Stimulated activated CD4-positive, alpha-beta T cell treated with anti-CD3 and anti-CD28 coated beads, Interleukin-4, amount 100 ng/mL, for 48 hours (primary cell): ENCODE measurements at regions not wholly inside any gene's neighbourhood (a gene's known extent, or its start where the extent isn't known, plus 50 kb on each side); places are given as distances from the start of the nearest gene placed in this dataset.

Experiments used
- DNase-seq, 2 donors: peaks; one replicate each; pipeline ENCODE4 v3.0.0-alpha.2; 2020; ENCODE audit warnings: low read depth in 2 of 2

DNA sequence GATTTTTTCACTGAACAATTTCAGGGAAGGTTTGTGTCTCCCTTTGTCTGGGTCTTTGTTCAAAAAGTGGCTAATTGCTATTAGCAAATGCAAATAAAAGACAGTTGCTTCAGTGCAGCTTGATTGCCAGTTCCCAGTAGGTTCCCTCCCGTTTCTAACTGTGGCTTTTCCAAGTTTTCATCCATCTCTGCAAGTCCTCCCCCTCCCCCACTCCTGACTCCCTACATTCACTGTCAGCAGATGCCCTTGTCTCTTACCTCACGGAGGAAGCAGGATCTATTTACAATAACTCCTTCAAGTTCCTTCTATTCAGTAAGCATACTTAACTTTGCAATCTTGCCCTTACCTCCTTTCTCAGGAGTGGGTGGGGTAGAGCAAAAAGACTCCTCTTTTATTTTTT is 55.4 kb upstream of the SCEL start:
- no peak for DNase-seq

DNA sequence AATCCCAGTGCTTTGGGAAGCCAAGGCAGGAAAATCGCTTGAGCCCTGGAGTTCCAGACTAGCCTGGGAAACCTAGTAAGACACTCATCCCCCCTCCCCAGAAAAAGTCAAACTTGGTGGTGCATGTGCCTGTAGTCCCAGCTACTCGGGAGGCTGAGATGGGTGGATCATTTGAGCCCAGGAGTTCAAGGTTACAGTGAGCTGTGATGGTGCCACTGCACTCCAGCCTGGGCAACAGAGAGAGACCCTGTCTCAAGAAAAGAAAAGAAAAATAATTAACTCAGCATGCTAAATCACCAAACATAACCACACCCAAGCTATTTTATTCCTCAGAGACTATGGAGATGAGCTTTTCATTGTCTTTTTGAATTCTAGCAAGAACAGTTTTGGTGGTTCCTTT is 56.2 kb upstream of the SCEL start:
- no peak for DNase-seq

DNA sequence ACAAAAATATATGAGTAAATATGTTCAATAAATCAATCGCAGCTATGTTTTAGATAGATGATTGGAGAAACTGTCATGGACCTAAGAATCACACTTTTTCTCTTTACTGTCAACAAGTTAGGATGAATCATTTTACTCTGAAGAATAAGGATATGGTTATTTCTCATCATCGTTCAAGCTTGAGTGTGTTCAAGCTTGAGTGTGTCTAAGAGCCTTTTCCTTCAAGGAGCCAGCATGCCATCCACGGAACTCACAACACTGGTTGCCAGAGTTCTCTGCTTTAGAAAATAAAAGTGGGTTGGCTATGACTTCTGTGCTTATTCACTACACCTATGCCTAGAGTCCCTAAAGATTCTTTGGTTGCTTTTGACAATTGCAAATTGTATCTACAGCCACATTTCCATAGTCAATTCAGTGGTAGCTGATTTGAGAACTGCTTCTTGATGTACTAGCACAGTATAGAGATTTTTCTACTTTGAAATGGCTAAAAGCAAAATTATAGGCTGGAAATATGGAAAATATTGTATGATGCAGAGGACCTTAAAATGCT is 58.1 kb upstream of the SCEL start:
- DNase-seq, result no peak

DNA sequence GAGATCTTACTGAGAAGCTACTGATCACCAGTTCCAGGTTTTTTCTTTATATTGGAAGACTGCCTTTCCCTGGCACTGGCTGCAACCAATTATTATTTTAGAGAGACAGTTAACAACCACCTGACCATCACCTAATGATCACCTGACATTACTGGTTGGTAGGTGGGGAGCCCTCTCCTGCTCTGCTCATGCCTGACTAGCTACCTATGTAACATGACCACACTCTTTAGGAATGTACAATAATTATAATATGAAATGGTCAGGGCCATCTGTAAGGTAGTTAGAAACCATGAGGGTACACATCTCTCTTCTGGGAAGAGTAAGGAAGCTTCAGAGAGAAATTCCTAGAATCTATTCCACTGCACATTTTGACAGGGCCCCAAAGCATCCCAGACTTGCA is 59.0 kb upstream of the SCEL start:
- DNase-seq, result no peak

DNA sequence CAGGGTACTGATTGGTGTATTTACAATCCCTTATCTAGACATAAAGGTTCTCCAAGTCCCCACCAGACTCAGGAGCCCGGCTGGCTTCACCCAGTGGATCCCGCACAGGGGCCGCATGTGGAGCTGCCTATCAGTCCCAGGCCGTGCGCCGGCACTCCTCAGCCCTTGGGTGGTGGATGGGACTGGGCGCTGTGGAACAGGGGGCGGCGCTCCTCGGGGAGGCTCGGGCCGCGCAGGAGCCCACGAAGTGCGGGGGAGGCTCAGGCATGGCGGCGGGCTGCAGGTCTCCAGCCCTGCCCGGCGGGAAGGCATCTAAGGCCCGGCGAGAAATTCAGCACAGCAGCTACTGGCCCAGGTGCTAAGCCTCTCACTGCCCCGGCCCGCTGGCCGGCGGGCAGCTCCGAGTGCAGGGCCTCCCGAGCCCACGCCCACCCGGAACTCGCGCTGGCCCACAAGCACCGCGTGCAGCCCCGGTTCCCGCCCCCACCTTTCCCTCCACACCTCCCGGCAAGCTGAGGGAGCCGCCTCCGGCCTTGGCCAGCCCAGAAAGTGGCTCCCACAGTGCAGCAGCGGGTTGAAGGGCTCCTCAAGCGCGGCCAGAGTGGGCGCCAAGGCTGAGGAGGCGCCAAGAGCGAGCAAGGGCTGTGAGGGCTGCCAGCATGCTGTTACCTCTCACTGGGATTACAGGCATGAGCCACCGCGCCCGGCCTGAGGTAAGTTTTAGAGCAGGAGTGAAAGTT is 60.0 kb upstream of the SCEL start:
- no peak for DNase-seq

DNA sequence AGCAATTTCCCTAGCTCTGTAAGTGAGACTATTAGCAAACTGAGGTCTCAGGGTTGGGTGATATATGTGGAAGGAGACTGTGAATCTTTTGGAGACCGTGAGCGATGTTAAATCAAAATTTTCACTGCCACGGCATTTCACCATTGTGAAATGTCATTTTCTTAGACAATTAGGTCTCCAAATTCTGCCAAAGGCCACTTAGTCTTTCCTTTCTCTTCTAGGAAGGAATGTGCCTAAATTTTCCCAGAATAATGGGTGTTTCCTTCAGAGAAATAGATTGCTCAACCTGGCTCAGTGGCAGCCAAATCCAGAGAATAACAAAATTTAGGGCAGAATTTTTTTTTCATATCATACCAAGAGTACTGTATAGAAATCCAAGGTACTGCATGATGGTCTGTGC is 64.5 kb upstream of the SCEL start:
- no peak for DNase-seq

DNA sequence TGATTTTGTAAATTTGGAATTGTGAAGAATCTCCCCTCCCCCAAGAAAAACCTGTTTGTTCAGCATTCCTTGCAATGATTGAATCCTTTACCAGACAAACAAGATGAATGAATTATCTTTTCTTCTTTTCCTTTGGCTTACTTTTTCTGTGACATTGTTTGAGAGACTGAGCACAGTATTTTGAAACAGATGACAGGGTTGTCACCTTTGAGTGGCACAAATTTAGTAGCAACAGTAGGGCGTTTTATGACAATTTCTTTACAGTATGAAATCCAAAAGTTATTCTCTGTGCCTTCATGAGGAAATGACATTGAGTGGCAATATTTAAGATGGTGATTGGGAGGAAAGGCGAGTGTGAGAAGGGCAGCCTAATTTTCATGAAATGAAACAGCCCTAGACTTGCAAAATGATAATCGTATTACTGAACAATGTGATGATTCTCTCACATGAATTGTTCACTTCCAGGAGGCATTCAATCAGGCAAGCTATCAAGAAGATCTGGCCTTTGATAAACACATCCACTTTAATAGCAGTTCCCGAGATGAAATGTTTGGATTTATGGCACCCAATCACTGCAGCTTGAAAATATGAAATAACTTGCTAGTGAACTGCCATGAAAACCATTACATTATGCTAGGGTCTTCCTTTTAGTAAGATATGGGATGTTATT is 68.6 kb upstream of the SCEL start:
- no peak for DNase-seq

DNA sequence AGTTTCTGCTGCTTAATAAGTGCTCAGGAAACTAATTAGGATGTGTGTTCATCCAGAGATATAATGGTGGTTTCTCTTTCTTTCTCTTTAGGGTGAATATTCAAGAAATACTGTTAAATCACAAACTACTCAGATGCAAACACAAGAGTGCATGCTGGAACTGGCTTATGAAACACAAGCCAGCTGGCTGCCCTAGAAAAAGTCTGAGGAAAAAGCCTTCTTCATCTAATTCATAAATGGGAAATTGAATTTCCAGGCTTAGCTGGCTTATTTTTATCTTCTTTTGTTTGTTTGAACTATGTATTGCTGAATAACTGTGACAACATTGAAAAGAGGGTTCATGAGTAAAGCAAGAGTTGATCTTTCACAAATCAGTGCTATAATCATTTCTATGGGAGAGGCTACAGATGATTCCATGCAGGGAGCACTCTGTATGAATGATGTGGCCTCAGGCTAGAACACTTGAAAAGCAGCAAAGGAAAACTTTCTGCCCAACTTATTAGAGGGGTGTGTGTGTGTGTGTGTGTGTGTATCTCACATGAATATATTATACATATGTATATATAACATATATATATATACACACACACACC is 69.8 kb upstream of the SCEL start:
- DNase-seq, result no peak

DNA sequence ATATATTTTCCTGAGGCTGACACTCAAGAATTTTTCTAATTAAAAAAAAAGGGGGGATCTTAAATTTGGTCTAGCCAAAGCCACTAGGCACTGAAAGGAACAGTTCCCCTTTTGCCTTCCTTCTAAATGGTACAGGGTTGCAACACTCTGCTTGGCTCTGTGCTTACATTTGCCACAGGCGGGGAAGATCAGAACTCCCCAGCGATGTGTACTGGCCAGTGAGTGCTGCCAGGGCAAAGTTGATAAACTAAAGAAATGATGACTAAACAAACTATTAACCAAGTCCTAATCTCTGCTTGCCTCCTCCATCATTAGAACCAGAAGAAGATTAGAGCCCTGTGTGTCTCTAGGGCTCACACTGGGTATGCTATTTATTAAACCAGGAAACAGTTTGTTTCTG is 75.3 kb upstream of the SCEL start:
- no peak for DNase-seq

DNA sequence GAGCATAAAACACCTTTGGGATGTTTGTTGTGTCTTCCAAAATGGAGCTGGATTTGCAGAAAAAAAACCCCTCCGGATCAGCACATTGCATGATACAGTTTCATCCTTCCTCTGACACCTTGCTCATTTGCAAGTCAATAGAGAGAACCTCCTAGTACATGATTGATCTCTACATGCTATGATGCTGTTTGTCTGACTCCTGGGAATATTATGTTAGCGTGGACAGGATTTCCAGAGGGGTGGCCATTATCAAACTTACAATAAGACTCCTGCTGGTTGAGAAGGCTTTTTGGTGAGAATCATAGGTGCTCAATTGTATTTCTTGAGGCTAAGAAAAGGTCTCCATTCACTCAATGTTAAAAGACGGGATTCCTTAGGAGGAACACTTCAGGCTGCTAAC is 75.9 kb upstream of the SCEL start:
- DNase-seq, result no peak

DNA sequence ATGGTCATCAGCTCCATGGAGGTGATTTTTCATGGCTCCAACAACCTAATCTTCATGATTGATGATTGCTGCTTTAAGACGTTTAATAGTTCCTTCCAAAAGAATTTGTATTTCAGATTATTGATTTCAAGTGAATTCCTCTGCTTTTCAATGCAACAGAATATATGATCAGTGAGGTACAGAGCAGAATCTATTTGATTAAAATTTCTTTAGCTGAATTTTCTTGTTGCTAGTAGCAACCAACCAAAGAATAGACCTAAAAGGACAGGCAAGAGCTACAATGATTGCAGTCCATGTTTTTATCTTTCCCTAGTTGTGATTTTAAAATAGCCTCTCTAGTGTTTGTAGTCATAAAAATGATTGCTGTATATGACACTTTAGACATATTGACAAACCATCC is 76.8 kb upstream of the SCEL start:
- no peak for DNase-seq

DNA sequence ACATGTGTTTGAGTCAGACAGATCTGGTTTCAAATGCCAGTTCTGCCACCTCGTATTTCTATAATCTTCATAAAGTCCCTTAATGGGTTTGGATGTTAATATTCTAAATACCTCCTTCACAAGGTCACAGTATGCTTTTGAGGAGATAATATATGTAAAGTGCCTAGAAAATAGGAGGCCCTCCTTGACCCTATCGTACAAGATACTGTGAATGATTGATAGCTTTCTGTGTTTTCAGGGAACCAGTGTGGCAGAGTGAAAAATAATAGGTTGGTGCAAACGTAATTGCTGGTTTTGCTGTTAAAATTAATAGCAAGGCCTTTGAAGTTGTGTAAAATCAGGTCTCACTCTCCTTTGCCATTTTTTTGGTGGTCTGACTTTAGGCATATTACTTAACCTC is 77.5 kb upstream of the SCEL start:
- no peak for DNase-seq

DNA sequence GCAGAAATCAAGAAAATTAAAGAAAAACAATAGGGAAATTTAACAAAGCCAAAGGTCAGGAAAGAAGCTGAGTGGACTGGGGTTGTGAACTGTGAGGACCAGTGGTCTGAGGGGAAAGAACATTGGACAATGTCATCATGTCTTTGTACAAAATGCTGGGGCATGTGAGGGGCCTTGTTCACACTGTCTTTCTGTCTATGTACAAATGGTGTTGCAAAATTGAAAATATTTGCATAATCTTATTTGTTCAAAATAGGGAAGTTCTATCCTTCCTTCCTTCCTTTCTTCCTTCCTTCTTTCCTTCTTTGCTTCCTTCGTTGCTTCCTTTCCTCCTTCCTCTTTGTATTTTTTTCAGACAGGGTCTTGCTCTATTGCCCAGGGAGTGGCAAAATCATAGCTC is 79.2 kb upstream of the SCEL start:
- no peak for DNase-seq

DNA sequence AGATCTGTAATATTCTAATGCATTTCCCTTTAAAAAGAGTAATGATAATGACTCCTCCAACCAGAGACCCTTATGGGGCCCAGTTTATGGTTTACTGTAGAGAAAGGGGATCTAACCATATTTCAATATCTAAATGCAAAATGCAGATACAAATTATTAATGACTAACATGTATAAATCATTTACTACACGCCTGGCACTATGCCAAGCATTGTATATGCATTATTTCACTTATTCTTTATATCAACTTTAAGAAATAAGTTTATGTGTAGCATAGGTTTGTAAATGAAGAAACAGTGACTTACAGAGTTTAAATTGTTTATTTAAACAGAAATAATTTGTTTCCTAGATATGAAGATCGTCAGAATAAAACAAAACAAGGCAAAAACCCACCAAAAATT is 86.2 kb upstream of the SCEL start:
- DNase-seq, result no peak

DNA sequence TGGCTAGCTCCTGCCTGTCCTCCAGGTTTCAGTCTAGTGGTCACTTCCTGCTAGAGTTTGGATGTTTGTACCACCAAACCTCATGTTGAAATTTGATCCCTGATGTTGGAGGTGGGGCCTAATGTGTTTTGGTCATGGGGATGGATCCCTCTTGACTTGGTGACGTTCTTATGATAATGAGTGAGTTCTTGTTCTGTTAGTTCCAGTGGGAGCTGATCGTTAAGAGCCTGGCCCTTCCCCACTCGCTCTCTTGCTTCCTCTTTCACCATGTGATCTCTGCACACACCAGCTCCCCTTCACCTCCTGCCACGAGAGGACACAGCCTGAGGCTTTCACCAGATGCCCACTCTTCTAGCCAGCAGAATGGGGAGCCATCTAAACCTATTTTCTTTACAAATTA is 86.8 kb upstream of the SCEL start:
- no peak for DNase-seq

DNA sequence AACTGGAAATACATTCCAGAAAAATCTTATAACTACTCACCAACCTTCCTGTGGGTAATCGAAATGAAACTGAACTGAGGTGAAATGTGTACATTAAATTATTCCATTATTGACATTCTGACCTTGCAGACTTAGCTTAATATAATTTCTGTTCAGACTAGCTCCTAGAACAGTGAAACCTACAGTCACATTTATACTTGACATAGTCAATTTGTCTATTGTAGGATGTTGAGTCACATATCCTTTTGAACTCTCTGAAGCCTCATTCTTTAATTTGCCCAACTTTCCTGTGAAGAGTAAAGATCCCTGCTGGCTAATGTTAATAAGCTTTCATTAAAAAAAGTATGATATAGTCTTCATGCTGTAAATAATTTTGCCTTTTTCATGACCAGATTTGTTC is 92.0 kb upstream of the SCEL start:
- DNase-seq, result no peak

DNA sequence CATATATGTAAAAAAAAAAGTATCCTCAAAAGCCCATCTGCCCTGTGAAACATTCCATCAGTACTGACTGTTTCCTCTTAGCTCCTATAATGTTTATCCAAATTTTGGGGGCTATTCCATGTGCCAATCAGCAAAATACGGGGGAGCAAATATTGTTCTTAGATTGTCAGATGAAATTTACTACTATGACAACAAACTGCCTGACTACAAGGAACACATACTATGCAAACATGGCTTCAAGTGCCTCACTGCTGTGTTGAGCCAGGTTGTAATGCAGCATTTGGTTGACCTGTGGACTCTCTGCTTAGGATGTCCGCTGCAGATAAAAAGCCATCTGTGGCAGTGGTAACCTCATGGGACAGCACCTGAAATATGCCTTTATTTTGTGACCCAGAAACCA is 98.2 kb upstream of the SCEL start:
- no peak for DNase-seq

DNA sequence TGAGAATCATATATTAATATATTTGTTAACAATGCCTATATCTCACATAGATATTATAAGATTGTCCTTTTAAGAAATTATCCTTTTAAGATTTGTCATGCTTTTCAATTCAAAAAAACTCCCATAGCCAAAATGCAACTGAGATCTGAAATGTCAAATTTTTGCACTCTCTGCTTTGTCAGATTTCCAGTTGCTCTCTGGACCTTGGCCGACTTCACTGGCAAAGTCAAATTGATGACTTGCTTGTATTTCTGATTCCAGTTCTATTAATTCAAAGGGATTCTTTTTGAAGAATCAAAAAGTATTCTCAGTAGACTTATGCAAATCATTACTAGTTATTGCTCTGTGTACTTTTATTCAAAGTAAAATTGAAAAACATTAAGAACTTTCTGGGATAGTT is 101.2 kb upstream of the SCEL start:
- no peak for DNase-seq

DNA sequence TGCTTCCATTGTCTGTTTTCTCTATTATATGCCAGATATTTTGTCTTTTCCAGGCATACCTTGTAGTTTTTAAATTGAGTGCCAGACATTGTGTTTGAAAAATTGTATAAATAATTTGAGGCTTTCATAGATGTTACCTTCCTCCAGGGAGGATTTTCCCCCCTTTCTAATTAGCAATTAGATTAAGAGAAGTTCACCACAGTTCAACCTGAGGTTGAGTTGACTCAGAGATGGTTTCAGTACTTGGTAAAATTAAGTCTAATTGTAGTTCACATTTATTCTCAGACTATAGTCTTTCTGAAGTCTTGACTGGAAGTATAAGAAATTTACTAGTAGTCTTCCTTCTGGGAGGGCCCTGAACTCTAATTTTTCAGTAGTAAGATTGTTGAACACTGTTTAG is 104.1 kb upstream of the SCEL start:
- DNase-seq, result no peak

DNA sequence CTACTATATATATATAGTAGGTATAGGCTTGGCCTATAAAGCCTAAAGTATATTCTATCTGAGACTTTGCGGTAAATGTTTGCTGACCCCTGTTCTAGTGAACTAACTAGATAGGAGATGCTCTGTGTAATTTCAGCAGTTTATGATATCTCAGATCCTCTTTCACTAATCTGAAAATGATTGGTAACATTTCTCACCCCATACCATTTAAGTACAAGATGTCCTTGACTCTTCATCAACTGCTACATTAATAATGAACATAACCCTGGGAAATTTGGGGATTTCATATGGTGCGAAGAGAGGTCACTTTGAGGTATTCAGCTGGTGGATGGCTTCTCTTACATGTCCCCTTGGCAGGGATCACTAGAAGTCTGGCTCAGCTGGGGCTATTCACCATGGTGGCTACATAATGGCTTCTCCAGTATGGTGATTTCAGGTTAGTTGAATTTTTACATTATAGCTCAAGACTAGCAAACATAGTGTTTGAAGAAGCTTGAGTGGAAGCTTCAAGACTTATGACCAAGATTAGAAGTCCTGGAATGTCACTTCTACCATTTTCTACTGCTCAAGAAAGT is 103.6 kb upstream of the MYCBP2 start:
- no peak for DNase-seq

DNA sequence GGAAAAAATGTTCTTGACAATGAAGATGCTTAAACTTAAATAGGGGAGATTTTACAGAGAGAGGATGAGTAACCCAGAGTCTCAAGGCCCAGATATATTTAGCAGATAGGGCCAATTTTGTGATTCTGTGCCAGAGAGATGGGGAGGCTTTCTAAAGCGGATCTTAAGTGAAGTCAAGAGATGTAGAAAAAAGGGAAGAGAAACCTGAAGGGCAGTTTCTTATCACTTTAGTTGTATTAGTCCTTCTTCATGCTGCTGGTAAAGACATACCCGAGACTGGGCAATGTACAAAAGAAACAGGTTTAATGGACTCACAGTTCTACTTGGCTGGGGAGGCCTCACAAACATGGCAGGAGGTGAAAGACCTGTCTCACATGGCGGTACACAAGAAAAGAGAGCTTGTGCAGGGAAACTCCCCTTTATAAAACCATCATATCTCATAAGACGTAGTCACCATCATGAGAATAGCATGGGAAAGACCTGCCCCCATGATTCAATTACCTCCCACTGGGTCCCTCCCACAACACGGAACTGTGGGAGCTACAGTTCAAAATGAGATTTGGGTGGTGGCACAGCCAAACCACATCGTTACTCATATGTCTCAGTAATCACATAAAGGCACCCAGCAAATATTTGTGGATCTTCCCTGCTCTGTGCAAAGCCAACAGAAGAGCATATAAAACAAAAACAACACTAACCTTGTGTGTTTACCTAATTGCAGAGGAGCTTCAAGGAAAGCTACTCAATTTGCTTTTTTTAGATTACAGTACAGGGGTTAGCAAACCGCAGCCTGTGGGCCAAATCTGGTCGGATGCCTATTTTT is 102.6 kb upstream of the MYCBP2 start:
- DNase-seq, result peak; percentile 12 to 45

DNA sequence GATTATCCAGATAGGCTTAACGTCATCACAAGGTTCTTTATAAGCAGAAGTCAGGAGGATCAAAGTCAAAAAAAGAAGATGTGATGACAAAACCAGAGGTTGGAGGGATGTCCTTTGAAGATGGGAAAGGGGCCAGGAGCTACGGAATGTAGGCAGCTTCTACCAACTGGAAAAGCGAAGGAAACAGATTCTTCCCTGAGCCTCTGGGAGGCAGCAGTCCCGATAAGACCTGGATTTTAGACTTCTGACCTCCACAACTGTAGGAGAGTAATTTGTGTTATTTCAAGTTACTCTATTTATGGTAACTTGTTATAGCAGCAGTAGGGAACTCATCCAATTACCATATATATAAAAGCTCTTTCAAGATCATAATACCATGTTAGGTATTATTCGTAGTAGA is 98.8 kb upstream of the MYCBP2 start:
- no peak for DNase-seq
